ENCODE measurements at regions not wholly inside any gene's neighbourhood (a gene's known extent, or its start where the extent isn't known, plus 50 kb on each side); places are given as distances from the start of the nearest gene placed in this dataset.

- ATAC-seq: no peak
- Histone ChIP-seq H3K27ac (no peak overlapping the region), H3K9me3 (no peaks in the 10 kb centered on the region), H3K4me3 (no peak overlapping the region), H3K4me1 (no peaks in the 10 kb centered on the region), H3K4me2 (no peak overlapping the region)
- CTCF ChIA-PET: no interaction called here
- TF ChIP-seq GATA3 (IDR thresholded peaks at IDR 0.05; ENCODE audit: borderline replicate concordance): no peak
- TF ChIP-seq ZNF302 (CRISPR knock-in tag; IDR thresholded peaks at IDR 0.05): no peak
- TF ChIP-seq POLR2AphosphoS2 (conservative IDR thresholded peaks at IDR 0.05; ENCODE audit: low read length): no peak
- WGBS (ENCODE audit: missing lambda C conversion rate): 5% methylated on average over 3 of the region's 3 CpGs
- POLR2A ChIA-PET: no interaction called here
- DNase-seq (ENCODE audit: low read depth in 1 of 2, low spot score in 1 of 2): no peak
- FAIRE-seq: no peak
Measured at GRCh38 chr18:56532176-56532840, 106.1 kb downstream of the TXNL1 start.

- TF ChIP-seq PHF8 (IDR thresholded peaks at IDR 0.05; ENCODE audit: borderline replicate concordance, low read depth): no peak
- TF ChIP-seq HOXA7 (CRISPR knock-in tag; IDR thresholded peaks at IDR 0.05): no peak
- TF ChIP-seq CHD4 (IDR thresholded peaks at IDR 0.05; ENCODE audit: borderline replicate concordance): no peak
- TF ChIP-seq JUNB (IDR thresholded peaks at IDR 0.05): no peak
- TF ChIP-seq CHD2 (IDR thresholded peaks at IDR 0.05; ENCODE audit: low read length, partially characterized antibody): no peak
- no peak for TF ChIP-seq FOXS1 (CRISPR knock-in tag; IDR thresholded peaks at IDR 0.05)
- TF ChIP-seq RCOR1 (IDR thresholded peaks at IDR 0.05; ENCODE audit: low read depth, low read length): no peak
- no peak for TF ChIP-seq ZNF302 (CRISPR knock-in tag; IDR thresholded peaks at IDR 0.05)
- no peak for TF ChIP-seq TP53 (CRISPR knock-in tag; IDR thresholded peaks at IDR 0.05)
- TF ChIP-seq EHF (CRISPR knock-in tag; IDR thresholded peaks at IDR 0.05): no peak
- no peak for TF ChIP-seq FOSB (CRISPR knock-in tag; IDR thresholded peaks at IDR 0.05)
- TF ChIP-seq POLR2A (IDR thresholded peaks at IDR 0.05; ENCODE audit: low read length): no peak
- no peak for TF ChIP-seq ZC3H11A (IDR thresholded peaks at IDR 0.05)
- no peak for TF ChIP-seq CBX2 (IDR thresholded peaks at IDR 0.05; ENCODE audit: borderline replicate concordance, low read depth)
- no peak for TF ChIP-seq NPAS2 (CRISPR knock-in tag; IDR thresholded peaks at IDR 0.05; ENCODE audit: borderline replicate concordance)
- no peak for TF ChIP-seq USF2 (IDR thresholded peaks at IDR 0.05)
- no peak for TF ChIP-seq ZFP36 (IDR thresholded peaks at IDR 0.05; ENCODE audit: borderline replicate concordance, partially characterized antibody)
- TF ChIP-seq GATA3 (IDR thresholded peaks at IDR 0.05; ENCODE audit: borderline replicate concordance): no peak
- ChIA-PET POLR2A (no interaction called here), CTCF (no interaction called here)
- FAIRE-seq (no peak), ATAC-seq (no peak), DNase-seq (ENCODE audit: low read depth in 1 of 2, low spot score in 1 of 2) (no peak)
- 27% methylated on average over 3 of the region's 3 CpGs for WGBS (ENCODE audit: missing lambda C conversion rate)
- Histone ChIP-seq H3K4me3 (no peak overlapping the region), H3K4me1 (no peaks in the 10 kb centered on the region), H3K9me3 (no peaks in the 10 kb centered on the region), H3K4me2 (no peak overlapping the region), H3K27ac (no peak overlapping the region)
Measured at GRCh38 chr18:56522816-56523215, 115.6 kb downstream of the TXNL1 start.

GRCh38 chr18:56521263-56521662 lies 117.1 kb downstream of the TXNL1 start:
- H3K27ac ChIP-seq: no peak overlapping the region
- no peak overlapping the region for H3K4me2 ChIP-seq
- TF ChIP-seq POLR2AphosphoS2 (conservative IDR thresholded peaks at IDR 0.05; ENCODE audit: low read length) (no peak), EP300 (IDR thresholded peaks at IDR 0.05) (no peak), PHF8 (IDR thresholded peaks at IDR 0.05; ENCODE audit: borderline replicate concordance, low read depth) (no peak), MAX (IDR thresholded peaks at IDR 0.05) (no peak), HMGXB4 (CRISPR knock-in tag; IDR thresholded peaks at IDR 0.05; ENCODE audit: borderline replicate concordance) (no peak), KDM1A (IDR thresholded peaks at IDR 0.05; ENCODE audit: low read depth) (no peak), CBX2 (IDR thresholded peaks at IDR 0.05; ENCODE audit: borderline replicate concordance, low read depth) (no peak)
- no peaks in the 10 kb centered on the region for H3K4me1 ChIP-seq
- no peaks in the 10 kb centered on the region for H3K9me3 ChIP-seq
- DNase-seq (ENCODE audit: low read depth in 1 of 2, low spot score in 1 of 2) (no peak), ATAC-seq (no peak), FAIRE-seq (no peak)
- 11% methylated on average over 3 of the region's 3 CpGs for WGBS (ENCODE audit: missing lambda C conversion rate)
- no peak overlapping the region for H3K4me3 ChIP-seq
- POLR2A ChIA-PET: no interaction called here
- CTCF ChIA-PET: no interaction called here
